GM08714 (cell line): ENCODE measurements at regions not wholly inside any gene's neighbourhood (a gene's known extent, or its start where the extent isn't known, plus 50 kb on each side); places are given as distances from the start of the nearest gene placed in this dataset.
"Not testable (repeated sequence)": the region's sequence is repeated elsewhere in the genome, so short reads cannot be mapped to it uniquely, and the experiment has no call there.

Experiments used
- H3K4me3 ChIP-seq: fragments of 200-500 bp; sonication (Bioruptor generic); 2 replicates; pipeline ENCODE4 v1.5.1; 2014; ENCODE audit warnings: mild to moderate bottlenecking, low read length, inconsistent platforms
- ZNF274 ChIP-seq: IDR thresholded peaks from 2 replicates; pipeline ENCODE4 v1.6.1; 2012; ENCODE audit warnings: mild to moderate bottlenecking, low read depth, low read length

GRCh38 chr3:72652395-72652794 is 195.8 kb downstream of the SHQ1 start:
- no peak for TF ChIP-seq ZNF274
- H3K4me3 ChIP-seq: no peak overlapping the region

GRCh38 chr3:72651498-72651897 is 196.7 kb downstream of the SHQ1 start:
- TF ChIP-seq ZNF274: no peak
- H3K4me3 ChIP-seq: no peak overlapping the region

DNA sequence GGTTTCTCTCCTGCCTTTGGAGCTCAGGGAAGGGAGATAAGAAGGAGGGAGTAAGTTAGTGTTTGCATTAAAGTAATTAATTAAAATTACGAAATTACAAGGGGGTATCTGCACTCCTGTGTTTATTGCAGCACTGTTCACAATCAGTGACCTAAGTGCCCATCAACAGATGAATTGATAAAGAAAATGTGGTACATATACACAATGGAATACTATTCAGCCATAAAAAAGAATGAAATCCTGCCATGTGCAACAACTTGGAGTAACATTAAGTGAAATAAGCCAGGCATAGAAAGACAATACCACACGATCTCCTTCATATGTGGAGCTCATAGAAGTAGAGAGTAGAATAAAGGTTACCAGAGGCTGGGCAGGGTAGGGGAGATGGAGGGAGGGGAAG is 202.0 kb downstream of the SHQ1 start:
- H3K4me3 ChIP-seq: no peak overlapping the region
- TF ChIP-seq ZNF274: no peak

DNA sequence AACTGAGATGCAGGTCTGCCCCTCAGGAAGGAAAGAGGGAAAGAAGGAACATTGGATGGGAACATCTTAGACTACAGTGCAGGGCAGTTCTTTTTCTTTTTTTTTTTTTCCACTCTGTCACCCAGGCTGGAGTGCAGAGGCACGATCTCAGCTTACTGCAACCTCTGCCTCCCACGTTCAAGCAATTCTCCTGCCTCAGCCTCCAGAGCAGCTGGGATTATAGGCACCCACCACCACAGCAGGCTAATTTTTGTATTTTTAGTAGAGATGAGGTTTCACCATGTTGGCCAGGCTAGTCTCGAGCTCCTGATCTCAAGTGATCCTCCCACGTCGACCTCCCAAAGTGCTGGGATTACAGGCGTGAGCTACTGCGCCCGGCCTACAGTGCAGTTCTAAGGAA is 204.6 kb downstream of the SHQ1 start:
- not testable (repeated sequence) for H3K4me3 ChIP-seq

DNA sequence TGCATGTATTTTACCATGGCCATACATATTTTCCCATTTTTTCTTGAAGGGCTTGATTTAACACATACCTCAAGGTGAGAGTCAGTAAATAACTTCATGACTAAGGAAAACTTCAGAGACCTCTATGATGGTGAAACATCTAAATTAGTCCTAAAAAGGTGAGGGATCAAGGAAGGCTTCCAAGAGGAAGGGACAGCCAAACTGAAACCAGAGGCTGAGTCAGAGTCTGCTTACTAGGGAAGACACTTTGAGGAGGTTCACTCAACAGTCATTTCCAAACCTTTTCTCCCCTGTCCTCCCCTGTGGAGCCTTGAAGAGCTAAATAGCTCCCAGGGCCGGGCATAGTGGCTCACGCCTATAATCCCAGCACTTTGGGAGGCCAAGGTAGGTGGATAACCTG is 206.6 kb downstream of the SHQ1 start:
- H3K4me3 ChIP-seq: no peak overlapping the region
- TF ChIP-seq ZNF274: no peak

GRCh38 chr3:72641072-72641471 is 207.2 kb downstream of the SHQ1 start:
- no peak overlapping the region for H3K4me3 ChIP-seq
- no peak for TF ChIP-seq ZNF274

DNA sequence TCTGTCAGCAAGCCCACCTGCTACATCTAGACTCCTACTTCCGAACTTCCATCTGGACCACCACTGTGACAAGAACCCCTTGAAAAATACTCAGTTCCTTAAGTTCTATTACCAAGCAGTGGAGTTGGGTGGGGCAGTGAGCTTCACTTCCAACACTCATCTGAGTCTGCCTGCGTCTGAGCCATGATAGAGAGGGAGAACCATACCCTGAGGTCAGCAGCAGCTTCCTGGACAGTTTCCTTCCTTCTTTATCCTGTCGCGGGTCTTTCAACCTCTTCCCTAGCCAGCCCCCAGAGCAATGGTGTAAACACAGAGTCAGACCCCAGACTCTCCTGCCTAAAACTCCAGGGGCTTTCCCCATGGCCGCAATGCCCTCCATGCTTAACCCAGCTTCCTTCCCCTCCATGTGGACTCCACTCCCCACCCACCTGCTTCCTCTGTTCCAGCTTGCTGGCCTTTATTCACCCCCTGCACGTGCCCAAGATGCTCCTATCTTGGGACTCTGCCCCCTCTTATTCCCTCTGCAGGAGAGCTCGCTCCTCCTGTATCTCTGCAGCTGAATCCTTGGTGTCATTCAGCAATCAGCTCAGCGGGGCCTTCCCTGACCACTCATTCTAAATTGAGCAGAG is 211.2 kb downstream of the SHQ1 start:
- TF ChIP-seq ZNF274: no peak
- no peak overlapping the region for H3K4me3 ChIP-seq

GRCh38 chr3:72635551-72635950 is 212.7 kb downstream of the SHQ1 start:
- TF ChIP-seq ZNF274: no peak
- H3K4me3 ChIP-seq: no peak overlapping the region

DNA sequence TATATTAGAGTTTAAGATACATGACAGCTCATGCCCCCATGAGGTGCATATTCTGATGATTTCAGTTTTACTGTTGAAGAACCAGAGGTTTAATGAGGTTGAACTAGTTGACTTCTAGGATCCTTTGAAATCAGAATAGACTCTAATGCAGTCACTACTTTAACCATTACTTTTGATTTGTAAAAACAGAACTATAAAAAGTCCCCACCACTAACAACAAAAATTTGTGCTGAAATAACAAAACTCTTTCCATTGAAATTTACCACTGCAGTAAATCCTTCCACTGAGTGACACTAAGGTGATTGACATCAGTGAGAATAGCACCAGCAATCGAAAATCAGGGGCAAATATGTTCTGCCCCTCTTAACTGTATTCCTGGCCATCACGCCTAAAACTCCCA is 214.1 kb downstream of the SHQ1 start:
- TF ChIP-seq ZNF274: no peak
- H3K4me3 ChIP-seq: no peak overlapping the region

- no peak for TF ChIP-seq ZNF274
- H3K4me3 ChIP-seq: no peak overlapping the region
Measured at GRCh38 chr3:72633534-72633933, 214.7 kb downstream of the SHQ1 start.

GRCh38 chr3:72633121-72633520 is 215.1 kb downstream of the SHQ1 start:
- TF ChIP-seq ZNF274: no peak
- H3K4me3 ChIP-seq: no peak overlapping the region

DNA sequence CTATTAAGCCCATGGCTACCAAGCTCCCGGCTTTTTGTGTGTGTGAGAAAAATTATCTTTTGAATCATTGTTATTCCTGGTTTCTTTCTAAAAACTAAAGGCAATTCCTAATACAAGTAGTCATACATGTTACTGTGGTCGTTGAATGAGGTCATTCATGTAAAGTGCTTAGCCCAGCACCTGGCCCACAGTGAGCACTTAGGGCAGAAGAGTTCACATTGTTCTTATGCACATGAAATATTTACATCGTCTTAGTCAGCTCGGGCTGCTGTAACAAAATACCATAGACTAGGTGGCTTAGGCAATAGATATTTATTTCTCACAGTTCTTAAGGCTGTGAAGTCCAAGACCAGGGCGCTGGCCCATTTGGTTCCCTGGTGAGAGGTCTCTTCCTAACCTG is 216.1 kb downstream of the SHQ1 start:
- no peak for TF ChIP-seq ZNF274

DNA sequence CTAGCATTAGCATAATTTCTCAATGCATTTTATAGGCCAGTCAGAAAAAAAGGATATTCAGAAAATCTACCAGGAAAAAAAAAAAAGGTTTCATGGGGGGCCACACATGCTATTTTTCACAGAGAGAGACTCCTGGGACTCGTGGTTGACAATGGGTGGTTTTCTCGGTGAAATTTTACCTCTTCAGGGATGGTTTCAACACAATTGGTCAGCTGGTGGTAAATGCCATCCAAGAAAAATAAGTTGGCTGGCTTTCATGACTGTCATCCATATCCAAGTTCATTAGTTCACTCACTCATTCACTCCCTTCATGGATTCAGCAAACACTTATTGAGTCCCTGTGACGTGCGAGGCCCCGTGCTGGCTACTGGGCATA is 217.3 kb downstream of the SHQ1 start:
- no peak for TF ChIP-seq ZNF274
- H3K4me3 ChIP-seq: no peak overlapping the region

More for the DNA sequence above, 216.1 kb downstream of the SHQ1 start:
- H3K4me3 ChIP-seq: no peak overlapping the region

GRCh38 chr3:72630327-72630968 is 217.8 kb downstream of the SHQ1 start:
- no peak for TF ChIP-seq ZNF274
- H3K4me3 ChIP-seq: no peak overlapping the region; the same call in 1 of the 2 replicates

DNA sequence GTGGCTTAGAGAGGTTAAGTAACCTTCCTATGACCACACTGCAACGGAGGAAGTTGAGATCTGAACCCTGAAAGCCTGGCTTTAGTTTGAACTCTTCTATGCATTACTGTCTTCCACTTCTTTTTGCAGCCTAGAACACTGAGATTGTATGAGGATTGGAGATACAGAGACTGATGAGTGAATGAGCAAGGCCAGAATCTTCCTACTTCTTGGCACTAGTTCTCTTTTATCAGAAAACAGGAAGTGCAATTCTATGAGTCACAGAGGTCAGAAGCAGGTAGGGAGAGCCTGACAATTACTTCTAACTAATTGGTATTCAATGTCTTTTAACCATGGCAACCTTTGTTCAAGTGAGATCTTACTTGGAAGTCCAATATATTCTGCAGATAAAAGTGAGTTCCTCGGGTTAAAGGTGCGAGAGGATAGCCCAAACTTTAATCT is 219.0 kb downstream of the SHQ1 start:
- H3K4me3 ChIP-seq: no peak overlapping the region
- no peak for TF ChIP-seq ZNF274

GRCh38 chr3:72628065-72628464 is 220.2 kb downstream of the SHQ1 start:
- no peak overlapping the region for H3K4me3 ChIP-seq
- TF ChIP-seq ZNF274: no peak
